Effector memory CD8-positive, alpha-beta T cell (primary cell): ENCODE measurements at regions not wholly inside any gene's neighbourhood (a gene's known extent, or its start where the extent isn't known, plus 50 kb on each side); places are given as distances from the start of the nearest gene placed in this dataset.

Experiments
- ATAC-seq: fragments of 150-1000 bp; cut with Tn5 transposase; replicated peaks from 2 replicates; pipeline ENCODE4 v1.10.0; 2021; ENCODE audit warnings: mild to moderate bottlenecking, moderate library complexity
- DNase-seq, 3 experiments: peaks; one replicate each; pipeline ENCODE4 v3.0.0; 2021
- H3K27ac Mint-ChIP-seq, 2 donors: one replicate each; pipeline ENCODE4 v1.8.0; 2022; ENCODE audit warnings: mild to moderate bottlenecking in 2 of 2, mixed read lengths in 2 of 2, moderate library complexity in 2 of 2
- H3K27me3 Mint-ChIP-seq, 2 donors: one replicate each; pipeline ENCODE4 v1.8.0; 2022; ENCODE audit warnings: mixed read lengths in 2 of 2
- H3K36me3 Mint-ChIP-seq: one replicate; pipeline ENCODE4 v1.8.0; 2022; ENCODE audit warnings: mild to moderate bottlenecking, moderate library complexity, mixed read lengths; ENCODE audit not compliant: insufficient read depth
- H3K4me1 Mint-ChIP-seq, 2 donors: one replicate each; pipeline ENCODE4 v1.8.0; 2022; ENCODE audit warnings: low read depth in 2 of 2, mixed read lengths in 2 of 2
- H3K4me3 Mint-ChIP-seq, 2 donors: one replicate each; pipeline ENCODE4 v1.8.0; 2022; ENCODE audit warnings: mild to moderate bottlenecking in 2 of 2, mixed read lengths in 2 of 2, moderate library complexity in 2 of 2
- H3K9me3 Mint-ChIP-seq, 2 donors: one replicate each; pipeline ENCODE4 v1.8.0; 2022; ENCODE audit warnings: mixed read lengths in 2 of 2

GRCh38 chr5:92371171-92371888 is 988.2 kb upstream of the ARRDC3 start:
- ATAC-seq (no peak), DNase-seq (no peak)
- Mint-ChIP-seq H3K27me3 (no peaks in the 10 kb centered on the region), H3K4me3 (no peak overlapping the region), H3K9me3 (peaks cover 1 to 21% of the 10 kb centered on the region in 2 donors), H3K27ac (no peak overlapping the region), H3K36me3 (no peaks in the 10 kb centered on the region), H3K4me1 (no peaks in the 10 kb centered on the region)

- H3K4me1 Mint-ChIP-seq, result no peaks in the 10 kb centered on the region
- H3K4me3 Mint-ChIP-seq, result no peak overlapping the region
- DNase-seq, result no peak
- H3K36me3 Mint-ChIP-seq, result no peaks in the 10 kb centered on the region
- H3K27me3 Mint-ChIP-seq, result no peaks in the 10 kb centered on the region
- peaks cover 2 to 21% of the 10 kb centered on the region in 2 donors for H3K9me3 Mint-ChIP-seq
- no peak overlapping the region for H3K27ac Mint-ChIP-seq
- ATAC-seq, result no peak
These were observed 986.9 kb upstream of the ARRDC3 start for GRCh38 chr5:92370032-92370431.

GRCh38 chr5:92369587-92369986 is 986.5 kb upstream of the ARRDC3 start:
- Mint-ChIP-seq H3K4me1 (no peaks in the 10 kb centered on the region), H3K27ac (no peak overlapping the region), H3K27me3 (no peaks in the 10 kb centered on the region), H3K4me3 (no peak overlapping the region), H3K9me3 (peaks cover 2 to 21% of the 10 kb centered on the region in 2 donors), H3K36me3 (no peaks in the 10 kb centered on the region)
- ATAC-seq (no peak), DNase-seq (no peak)

- Mint-ChIP-seq H3K36me3 (no peaks in the 10 kb centered on the region), H3K27ac (no peak overlapping the region), H3K4me3 (no peak overlapping the region), H3K27me3 (no peaks in the 10 kb centered on the region), H3K9me3 (peaks cover 5 to 7% of the 10 kb centered on the region in 2 donors), H3K4me1 (no peaks in the 10 kb centered on the region)
- ATAC-seq, result no peak
- DNase-seq, result no peak
These were observed 982.0 kb upstream of the ARRDC3 start for GRCh38 chr5:92364986-92365550.

- Mint-ChIP-seq H3K4me1 (no peaks in the 10 kb centered on the region), H3K9me3 (peaks cover 9 to 12% of the 10 kb centered on the region in 2 donors), H3K27me3 (no peaks in the 10 kb centered on the region), H3K4me3 (no peak overlapping the region), H3K36me3 (no peaks in the 10 kb centered on the region), H3K27ac (no peak overlapping the region)
- ATAC-seq (no peak), DNase-seq (no peak)
These were observed 970.3 kb upstream of the ARRDC3 start for GRCh38 chr5:92353107-92354030.

GRCh38 chr5:92337772-92338234 is 954.7 kb upstream of the ARRDC3 start:
- DNase-seq, result no peak
- ATAC-seq, result no peak
- H3K27ac Mint-ChIP-seq, result no peak overlapping the region
- peaks cover 3 to 13% of the 10 kb centered on the region in 2 donors for H3K9me3 Mint-ChIP-seq
- no peaks in the 10 kb centered on the region for H3K27me3 Mint-ChIP-seq
- no peak overlapping the region for H3K4me3 Mint-ChIP-seq
- H3K36me3 Mint-ChIP-seq, result no peaks in the 10 kb centered on the region
- no peaks in the 10 kb centered on the region for H3K4me1 Mint-ChIP-seq

GRCh38 chr5:92332039-92332438 is 948.9 kb upstream of the ARRDC3 start:
- DNase-seq (no peak), ATAC-seq (no peak)
- Mint-ChIP-seq H3K4me1 (no peaks in the 10 kb centered on the region), H3K27ac (no peak overlapping the region), H3K27me3 (no peaks in the 10 kb centered on the region), H3K4me3 (no peak overlapping the region), H3K36me3 (no peaks in the 10 kb centered on the region), H3K9me3 (peaks cover 7 to 16% of the 10 kb centered on the region in 2 donors)

- Mint-ChIP-seq H3K36me3 (no peaks in the 10 kb centered on the region), H3K9me3 (peaks cover 4 to 9% of the 10 kb centered on the region in 2 donors), H3K4me1 (no peaks in the 10 kb centered on the region), H3K27me3 (no peaks in the 10 kb centered on the region), H3K27ac (no peak overlapping the region), H3K4me3 (no peak overlapping the region)
- ATAC-seq (no peak), DNase-seq (no peak)
These were observed 947.2 kb upstream of the ARRDC3 start for GRCh38 chr5:92330365-92330764.

GRCh38 chr5:92329759-92330158 is 946.6 kb upstream of the ARRDC3 start:
- H3K36me3 Mint-ChIP-seq, result no peaks in the 10 kb centered on the region

GRCh38 chr5:92328584-92329259 is 945.6 kb upstream of the ARRDC3 start:
- Mint-ChIP-seq H3K4me1 (no peaks in the 10 kb centered on the region), H3K27me3 (no peaks in the 10 kb centered on the region), H3K4me3 (no peak overlapping the region), H3K36me3 (no peaks in the 10 kb centered on the region), H3K27ac (no peak overlapping the region), H3K9me3 (peaks cover 4 to 9% of the 10 kb centered on the region in 2 donors)
- ATAC-seq, result no peak
- DNase-seq, result no peak

More at GRCh38 chr5:92329759-92330158, 946.6 kb upstream of the ARRDC3 start:
- Mint-ChIP-seq H3K27me3 (no peaks in the 10 kb centered on the region), H3K4me1 (no peaks in the 10 kb centered on the region), H3K4me3 (no peak overlapping the region), H3K27ac (no peak overlapping the region), H3K9me3 (peaks cover 4 to 9% of the 10 kb centered on the region in 2 donors)
- DNase-seq (no peak), ATAC-seq (no peak)

- no peak overlapping the region for H3K4me3 Mint-ChIP-seq
- H3K9me3 Mint-ChIP-seq, result peaks cover 6 to 8% of the 10 kb centered on the region in 2 donors
- H3K27me3 Mint-ChIP-seq, result no peaks in the 10 kb centered on the region
- no peaks in the 10 kb centered on the region for H3K4me1 Mint-ChIP-seq
- no peak overlapping the region for H3K27ac Mint-ChIP-seq
- no peak for DNase-seq
- no peak for ATAC-seq
- H3K36me3 Mint-ChIP-seq, result no peaks in the 10 kb centered on the region
These were observed 937.3 kb upstream of the ARRDC3 start for GRCh38 chr5:92320446-92320845.

- H3K27me3 Mint-ChIP-seq, result no peaks in the 10 kb centered on the region
- no peaks in the 10 kb centered on the region for H3K36me3 Mint-ChIP-seq
- H3K4me3 Mint-ChIP-seq, result no peak overlapping the region
- H3K27ac Mint-ChIP-seq, result no peak overlapping the region
- H3K9me3 Mint-ChIP-seq, result peaks cover 4 to 6% of the 10 kb centered on the region in 2 donors
- ATAC-seq (no peak), DNase-seq (no peak)
- H3K4me1 Mint-ChIP-seq, result no peaks in the 10 kb centered on the region
These were observed 930.3 kb upstream of the ARRDC3 start for GRCh38 chr5:92313385-92313784.

- no peak for DNase-seq
These were observed 926.3 kb upstream of the ARRDC3 start for GRCh38 chr5:92309336-92309991.

More at GRCh38 chr5:92309336-92309991, 926.3 kb upstream of the ARRDC3 start:
- no peak for ATAC-seq
- Mint-ChIP-seq H3K27ac (no peak overlapping the region), H3K9me3 (peaks cover 0 to 2% of the 10 kb centered on the region in 2 donors), H3K4me3 (no peak overlapping the region), H3K4me1 (no peaks in the 10 kb centered on the region), H3K36me3 (no peaks in the 10 kb centered on the region), H3K27me3 (no peaks in the 10 kb centered on the region)
